ENCODE measurements at regions not wholly inside any gene's neighbourhood (a gene's known extent, or its start where the extent isn't known, plus 50 kb on each side); places are given as distances from the start of the nearest gene placed in this dataset.

DNA sequence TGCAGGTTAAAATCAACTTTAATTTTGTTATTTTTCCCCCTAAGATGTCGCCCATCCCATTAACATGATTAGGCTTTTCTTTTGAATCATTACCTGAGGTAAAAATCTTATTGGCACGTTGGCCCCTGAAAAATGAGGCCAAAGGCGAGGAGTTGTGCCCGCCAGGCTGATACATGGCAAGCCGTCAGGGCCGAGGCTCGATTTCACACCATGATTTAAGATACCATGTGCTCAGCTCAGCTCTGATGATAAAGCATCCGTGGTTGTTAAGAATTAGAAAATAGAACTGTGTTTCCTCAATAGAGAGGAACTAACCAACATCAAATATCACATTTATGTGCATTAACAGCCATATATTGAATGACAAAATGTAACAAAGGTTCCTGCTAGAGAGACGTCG, 972.9 kb upstream of the SOX9 start:
- DNase-seq: no peak
- POLR2A ChIA-PET: no interaction called here
- no peaks in the 10 kb centered on the region for H3K4me1 Mint-ChIP-seq
- H3K36me3 Mint-ChIP-seq: no peaks in the 10 kb centered on the region
- H3K9me3 Mint-ChIP-seq: no peaks in the 10 kb centered on the region
- no peak for ATAC-seq (ENCODE audit: low read depth)
- H3K27me3 Mint-ChIP-seq: no peaks in the 10 kb centered on the region
- H3K27ac Mint-ChIP-seq: no peak overlapping the region
- H3K4me3 Mint-ChIP-seq: no peak overlapping the region

DNA sequence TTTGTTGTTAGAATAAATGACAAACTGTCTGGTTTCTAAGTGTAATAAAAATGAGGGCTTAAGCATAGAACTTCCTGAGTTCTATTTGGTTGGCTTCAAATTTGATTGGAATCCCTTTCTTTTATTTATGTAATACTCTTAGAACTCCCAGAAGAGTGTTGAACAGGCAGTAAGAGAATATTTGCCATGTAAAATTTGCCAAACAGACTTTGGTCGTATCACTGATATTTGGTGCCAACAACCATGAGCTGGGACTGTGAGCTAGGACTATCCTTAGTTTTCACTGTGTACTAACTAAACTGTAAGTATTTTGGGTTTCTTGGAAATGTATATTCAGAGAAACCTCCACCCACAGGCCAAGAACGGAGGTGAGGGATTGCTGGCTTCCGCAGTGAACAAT, 971.2 kb upstream of the SOX9 start:
- Mint-ChIP-seq H3K27me3 (no peaks in the 10 kb centered on the region), H3K4me3 (no peak overlapping the region), H3K27ac (no peak overlapping the region), H3K4me1 (no peaks in the 10 kb centered on the region), H3K9me3 (no peaks in the 10 kb centered on the region), H3K36me3 (no peaks in the 10 kb centered on the region)
- ATAC-seq (ENCODE audit: low read depth): no peak
- POLR2A ChIA-PET: no interaction called here
- no peak for DNase-seq

DNA sequence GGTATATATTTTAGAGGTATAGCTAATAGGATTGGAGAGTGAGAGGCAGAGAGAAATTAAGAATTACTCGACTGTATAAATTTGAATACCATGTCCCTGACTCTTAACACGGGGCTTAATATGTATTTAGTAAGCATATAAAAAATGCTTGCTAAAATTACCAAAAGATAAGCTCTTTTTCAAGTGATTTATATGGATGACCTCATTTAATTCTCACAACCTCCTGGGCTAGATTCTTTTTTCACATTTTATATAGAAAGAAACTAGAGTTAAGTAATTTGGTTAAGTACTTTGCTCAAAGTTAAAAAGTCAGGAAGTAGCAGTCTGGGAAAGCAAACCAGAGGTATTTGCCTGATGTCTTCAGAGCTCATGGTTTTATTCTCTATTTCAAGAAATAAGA, 963.5 kb upstream of the SOX9 start:
- DNase-seq (no peak), ATAC-seq (ENCODE audit: low read depth) (no peak)
- H3K4me1 Mint-ChIP-seq: no peaks in the 10 kb centered on the region
- no peaks in the 10 kb centered on the region for H3K36me3 Mint-ChIP-seq
- peaks cover 1% of the 10 kb centered on the region for H3K9me3 Mint-ChIP-seq
- POLR2A ChIA-PET: no interaction called here
- no peaks in the 10 kb centered on the region for H3K27me3 Mint-ChIP-seq
- H3K27ac Mint-ChIP-seq: no peak overlapping the region
- H3K4me3 Mint-ChIP-seq: no peak overlapping the region

DNA sequence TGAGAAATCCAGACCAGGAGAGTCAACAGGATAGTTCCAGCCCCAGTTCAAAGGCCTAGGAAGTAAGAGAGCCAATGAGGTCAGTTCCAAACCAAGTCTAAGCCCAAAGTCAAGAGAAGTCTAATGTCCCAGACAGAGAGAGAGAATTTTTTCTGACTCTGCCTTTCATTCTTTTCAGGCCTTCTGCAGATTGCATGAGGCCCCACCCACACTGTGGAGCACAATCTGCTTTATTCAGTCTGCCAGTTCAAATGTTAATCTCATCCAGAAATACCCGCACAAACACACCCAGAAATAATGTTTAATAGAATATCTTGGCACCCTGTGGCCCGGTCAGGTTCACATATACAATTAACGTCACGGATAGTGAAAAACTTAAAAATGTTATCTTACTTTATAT, 962.4 kb upstream of the SOX9 start:
- H3K27me3 Mint-ChIP-seq: no peaks in the 10 kb centered on the region
- POLR2A ChIA-PET: no interaction called here
- no peak overlapping the region for H3K4me3 Mint-ChIP-seq
- H3K4me1 Mint-ChIP-seq: no peaks in the 10 kb centered on the region
- peaks cover 1% of the 10 kb centered on the region for H3K9me3 Mint-ChIP-seq
- no peak overlapping the region for H3K27ac Mint-ChIP-seq
- ATAC-seq (ENCODE audit: low read depth) (no peak), DNase-seq (no peak)
- no peaks in the 10 kb centered on the region for H3K36me3 Mint-ChIP-seq

DNA sequence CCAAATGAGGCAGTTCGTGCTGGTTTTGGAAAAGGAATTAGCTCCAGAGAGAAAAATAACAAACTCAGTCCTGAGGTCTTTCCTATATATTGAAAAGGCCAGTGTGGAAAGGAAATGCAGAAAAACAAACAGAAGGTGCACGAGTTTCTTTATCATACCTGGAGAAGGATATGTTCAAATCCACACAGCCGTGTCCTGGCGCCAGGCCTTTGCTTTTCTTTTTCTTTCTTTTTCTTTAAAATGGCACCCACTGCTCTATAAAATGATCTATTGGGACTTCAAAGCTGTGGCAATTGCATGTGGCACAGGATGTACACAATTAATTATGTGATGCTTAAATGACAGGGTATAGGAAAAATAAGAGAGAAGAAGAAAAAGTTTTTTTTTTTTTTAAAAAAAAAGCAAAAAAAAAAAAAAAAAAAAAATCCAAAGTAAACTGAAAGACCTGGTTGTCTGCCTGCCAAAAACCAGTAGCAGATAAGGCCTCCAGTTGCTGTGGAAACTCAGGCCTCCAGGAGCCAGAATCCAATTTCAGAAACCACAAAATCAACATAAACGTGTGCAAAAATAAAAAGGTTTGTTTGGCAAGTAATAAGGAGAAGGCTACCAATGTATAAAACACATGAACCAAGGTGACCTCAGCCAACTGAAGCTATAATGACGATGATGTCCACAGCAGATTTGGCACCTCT, 957.6 kb upstream of the SOX9 start:
- no peaks in the 10 kb centered on the region for H3K36me3 Mint-ChIP-seq
- no peak overlapping the region for H3K27ac Mint-ChIP-seq
- no peaks in the 10 kb centered on the region for H3K4me1 Mint-ChIP-seq
- H3K27me3 Mint-ChIP-seq: no peaks in the 10 kb centered on the region
- POLR2A ChIA-PET: no interaction called here
- ATAC-seq (ENCODE audit: low read depth) (no peak), DNase-seq (no peak)
- no peaks in the 10 kb centered on the region for H3K9me3 Mint-ChIP-seq
- H3K4me3 Mint-ChIP-seq: no peak overlapping the region

DNA sequence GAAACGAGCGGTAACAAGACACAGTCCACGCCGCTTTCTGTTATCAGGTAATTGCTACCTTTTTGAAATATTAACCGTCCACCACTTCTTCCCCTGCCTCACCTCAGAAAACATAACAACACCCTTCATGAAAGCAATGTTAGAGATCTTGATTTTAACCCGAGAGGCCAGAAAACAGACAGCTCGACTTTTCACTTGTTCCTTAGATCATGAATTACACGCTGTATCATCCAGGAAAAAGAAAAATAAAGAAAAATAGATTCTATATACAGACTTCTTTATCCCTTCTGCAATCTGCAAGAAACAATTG, 957.1 kb upstream of the SOX9 start:
- Mint-ChIP-seq H3K9me3 (no peaks in the 10 kb centered on the region), H3K4me3 (no peak overlapping the region), H3K27ac (no peak overlapping the region), H3K36me3 (no peaks in the 10 kb centered on the region), H3K27me3 (no peaks in the 10 kb centered on the region), H3K4me1 (no peaks in the 10 kb centered on the region)
- ATAC-seq (ENCODE audit: low read depth) (no peak), DNase-seq (no peak)
- POLR2A ChIA-PET: no interaction called here

DNA sequence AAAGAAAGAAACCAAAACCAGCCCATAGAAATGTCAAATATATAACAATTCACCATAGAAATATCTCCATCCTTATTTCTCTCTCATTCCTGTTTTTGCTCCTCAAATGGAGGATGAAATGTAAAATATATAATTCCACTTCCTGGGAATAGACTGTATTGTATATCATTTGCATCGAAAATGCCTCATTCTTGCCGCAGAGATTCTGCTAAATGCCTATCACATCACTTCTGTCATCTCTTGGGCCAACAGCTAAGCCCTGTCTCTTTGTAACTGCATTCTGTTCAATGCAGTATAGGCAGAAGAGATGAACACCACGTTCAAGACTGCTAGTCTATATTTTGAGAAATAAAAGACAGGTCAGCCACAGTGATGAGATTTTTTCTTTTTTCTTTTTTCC, 956.3 kb upstream of the SOX9 start:
- no peak overlapping the region for H3K4me3 Mint-ChIP-seq
- no peak for DNase-seq
- no peaks in the 10 kb centered on the region for H3K9me3 Mint-ChIP-seq
- H3K27ac Mint-ChIP-seq: no peak overlapping the region
- POLR2A ChIA-PET: no interaction called here
- no peaks in the 10 kb centered on the region for H3K27me3 Mint-ChIP-seq
- H3K4me1 Mint-ChIP-seq: no peaks in the 10 kb centered on the region
- no peaks in the 10 kb centered on the region for H3K36me3 Mint-ChIP-seq
- no peak for ATAC-seq (ENCODE audit: low read depth)

DNA sequence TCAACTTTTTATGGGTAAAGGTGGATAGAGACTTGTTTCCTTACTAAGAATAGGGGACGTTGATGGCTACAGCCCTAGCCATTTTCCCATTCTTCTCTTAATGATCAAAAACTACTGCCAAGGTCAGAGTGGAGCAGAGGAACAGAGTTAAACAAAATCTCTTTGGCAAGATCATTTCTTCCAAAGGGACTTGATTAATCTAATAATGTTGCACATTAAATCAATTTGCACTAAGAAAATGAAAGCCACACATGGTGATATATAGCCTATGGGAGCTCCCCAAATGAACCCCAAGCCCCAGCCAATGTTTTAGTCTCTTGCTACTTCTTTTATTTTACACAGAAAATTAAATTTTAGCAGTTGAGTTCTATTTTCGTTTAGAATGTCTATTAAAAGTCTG, 954.5 kb upstream of the SOX9 start:
- ATAC-seq (ENCODE audit: low read depth) (no peak), DNase-seq (no peak)
- Mint-ChIP-seq H3K27me3 (no peaks in the 10 kb centered on the region), H3K9me3 (no peaks in the 10 kb centered on the region), H3K27ac (no peak overlapping the region), H3K4me3 (no peak overlapping the region), H3K4me1 (no peaks in the 10 kb centered on the region), H3K36me3 (no peaks in the 10 kb centered on the region)
- POLR2A ChIA-PET: no interaction called here

DNA sequence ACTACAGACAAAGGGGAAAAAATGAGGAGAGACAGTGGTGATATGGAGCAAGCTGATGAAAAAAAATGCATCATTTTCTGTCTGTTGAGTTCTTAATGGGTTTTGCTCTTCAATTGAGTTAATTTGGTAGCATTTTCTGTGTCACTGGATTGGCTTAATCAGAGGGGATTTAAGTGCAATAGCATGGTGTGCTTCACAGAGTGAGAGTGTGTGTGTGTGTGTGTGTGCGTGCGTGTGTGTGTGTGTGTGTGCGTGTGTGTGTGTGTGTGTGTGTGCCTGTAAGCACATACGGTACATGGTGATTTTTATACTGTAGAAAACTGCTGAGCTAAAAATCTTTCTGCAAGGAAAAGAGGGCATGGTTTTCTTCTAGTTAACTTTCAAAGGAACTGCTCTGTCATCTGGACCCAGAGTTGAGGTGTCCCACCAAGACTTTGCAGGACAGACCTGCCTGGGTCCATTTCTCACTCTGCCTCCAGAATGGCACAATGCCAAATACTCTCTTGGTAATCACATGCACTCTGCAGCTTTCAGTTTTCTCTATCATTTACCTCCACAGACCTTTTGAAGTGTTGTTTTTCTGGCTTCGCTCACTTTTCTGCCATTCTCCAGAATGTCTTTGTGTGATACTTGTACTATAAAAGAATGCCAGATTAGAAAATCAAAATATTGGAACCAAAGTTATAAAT, 952.6 kb upstream of the SOX9 start:
- Mint-ChIP-seq H3K4me1 (no peaks in the 10 kb centered on the region), H3K4me3 (no peak overlapping the region)
- no peak for ATAC-seq (ENCODE audit: low read depth)

DNA sequence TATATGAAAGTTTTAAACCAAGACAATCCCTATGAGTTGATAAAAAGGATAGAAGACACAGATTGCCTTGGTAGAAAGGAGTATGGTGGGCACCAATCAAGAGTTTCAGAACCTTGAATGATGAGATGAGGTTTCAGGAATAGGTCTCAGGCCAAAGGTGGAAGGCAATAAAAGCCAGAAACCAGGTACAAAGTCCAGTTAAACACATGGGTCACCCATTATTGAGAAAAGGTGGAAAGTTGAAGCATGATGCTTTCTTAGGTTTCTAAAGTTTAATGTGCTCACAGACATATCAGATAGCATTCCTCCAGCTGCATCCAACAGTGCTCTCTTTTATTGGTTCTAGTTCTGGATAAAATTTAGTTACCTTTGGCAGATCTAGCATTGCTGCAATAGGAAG, 950.8 kb upstream of the SOX9 start:
- DNase-seq (no peak), ATAC-seq (ENCODE audit: low read depth) (no peak)
- H3K4me1 Mint-ChIP-seq: no peaks in the 10 kb centered on the region
- H3K9me3 Mint-ChIP-seq: peaks cover 1% of the 10 kb centered on the region
- H3K27me3 Mint-ChIP-seq: no peaks in the 10 kb centered on the region
- no peak overlapping the region for H3K4me3 Mint-ChIP-seq
- POLR2A ChIA-PET: no interaction called here
- H3K36me3 Mint-ChIP-seq: no peaks in the 10 kb centered on the region
- no peak overlapping the region for H3K27ac Mint-ChIP-seq

More for the DNA sequence above, 952.6 kb upstream of the SOX9 start:
- Mint-ChIP-seq H3K27ac (no peak overlapping the region), H3K9me3 (no peaks in the 10 kb centered on the region), H3K27me3 (no peaks in the 10 kb centered on the region), H3K36me3 (no peaks in the 10 kb centered on the region)
- no peak for DNase-seq
- POLR2A ChIA-PET: no interaction called here

DNA sequence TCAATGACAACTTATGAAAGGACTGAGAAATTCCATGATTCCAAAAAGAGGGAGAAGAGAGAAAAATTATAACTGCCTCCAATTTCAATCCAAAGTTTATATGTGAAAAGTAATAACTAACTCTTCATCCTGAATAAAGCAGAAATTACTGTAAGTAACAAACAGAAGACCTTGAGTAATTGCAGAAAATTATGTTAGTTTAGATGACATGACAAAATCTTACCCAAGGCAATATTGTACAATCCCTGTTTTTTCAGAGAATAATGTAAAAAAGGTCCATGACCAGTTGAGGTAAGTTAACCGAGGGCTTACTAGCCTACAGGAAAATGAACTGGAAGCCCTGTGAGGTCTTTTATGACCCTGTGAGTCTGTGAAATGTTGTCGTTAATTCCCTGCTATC, 949.5 kb upstream of the SOX9 start:
- Mint-ChIP-seq H3K27ac (no peak overlapping the region), H3K36me3 (no peaks in the 10 kb centered on the region), H3K9me3 (peaks cover 2% of the 10 kb centered on the region), H3K27me3 (no peaks in the 10 kb centered on the region), H3K4me3 (no peak overlapping the region), H3K4me1 (no peaks in the 10 kb centered on the region)
- POLR2A ChIA-PET: no interaction called here
- ATAC-seq (ENCODE audit: low read depth): no peak
- no peak for DNase-seq

DNA sequence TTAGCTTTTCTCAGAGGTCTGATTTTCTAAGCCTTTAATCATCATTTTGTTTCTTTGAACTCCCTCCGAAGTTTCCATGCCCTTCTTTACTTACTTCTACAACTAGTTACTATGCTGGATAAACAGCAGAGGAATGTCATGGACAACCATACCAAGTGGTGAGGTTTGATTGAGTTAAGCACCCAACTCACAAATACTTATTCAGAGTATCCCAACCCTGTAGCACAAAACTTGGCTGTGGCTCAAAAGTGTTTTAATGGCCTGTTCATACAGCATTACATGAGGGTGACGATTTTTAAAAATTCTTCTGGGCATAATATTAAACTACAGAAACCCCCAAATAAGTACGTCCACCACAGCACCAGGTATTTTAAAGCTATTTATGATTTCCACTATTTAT, 946.8 kb upstream of the SOX9 start:
- ATAC-seq (ENCODE audit: low read depth): no peak
- H3K27ac Mint-ChIP-seq: no peak overlapping the region

DNA sequence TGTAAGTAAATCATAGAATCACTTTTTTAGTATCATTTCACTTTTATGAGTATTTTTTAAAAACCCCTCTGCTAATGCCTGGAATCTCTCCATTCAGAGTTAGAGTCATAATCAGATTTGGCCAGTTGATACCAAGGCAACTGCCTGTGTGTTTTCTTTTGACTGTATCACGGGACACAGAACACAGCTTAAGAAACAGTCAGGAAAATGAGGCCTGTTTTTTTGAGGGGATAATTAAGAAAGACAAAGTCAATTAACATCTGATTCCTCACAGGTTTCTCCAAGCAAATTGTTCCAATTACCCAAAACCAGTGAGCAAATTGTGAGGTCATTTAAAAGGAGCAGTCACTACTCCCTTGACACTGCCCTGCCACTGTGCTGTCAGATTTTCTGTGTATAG, 944.5 kb upstream of the SOX9 start:
- Mint-ChIP-seq H3K4me1 (no peaks in the 10 kb centered on the region), H3K27ac (no peak overlapping the region), H3K4me3 (no peak overlapping the region), H3K27me3 (no peaks in the 10 kb centered on the region), H3K36me3 (no peaks in the 10 kb centered on the region), H3K9me3 (peaks cover 2% of the 10 kb centered on the region)
- DNase-seq (no peak), ATAC-seq (ENCODE audit: low read depth) (no peak)
- POLR2A ChIA-PET: no interaction called here

More for the DNA sequence above, 946.8 kb upstream of the SOX9 start:
- H3K4me3 Mint-ChIP-seq: no peak overlapping the region
- H3K4me1 Mint-ChIP-seq: no peaks in the 10 kb centered on the region
- POLR2A ChIA-PET: no interaction called here
- no peaks in the 10 kb centered on the region for H3K27me3 Mint-ChIP-seq
- H3K36me3 Mint-ChIP-seq: no peaks in the 10 kb centered on the region
- no peak for DNase-seq
- peaks cover 2% of the 10 kb centered on the region for H3K9me3 Mint-ChIP-seq

DNA sequence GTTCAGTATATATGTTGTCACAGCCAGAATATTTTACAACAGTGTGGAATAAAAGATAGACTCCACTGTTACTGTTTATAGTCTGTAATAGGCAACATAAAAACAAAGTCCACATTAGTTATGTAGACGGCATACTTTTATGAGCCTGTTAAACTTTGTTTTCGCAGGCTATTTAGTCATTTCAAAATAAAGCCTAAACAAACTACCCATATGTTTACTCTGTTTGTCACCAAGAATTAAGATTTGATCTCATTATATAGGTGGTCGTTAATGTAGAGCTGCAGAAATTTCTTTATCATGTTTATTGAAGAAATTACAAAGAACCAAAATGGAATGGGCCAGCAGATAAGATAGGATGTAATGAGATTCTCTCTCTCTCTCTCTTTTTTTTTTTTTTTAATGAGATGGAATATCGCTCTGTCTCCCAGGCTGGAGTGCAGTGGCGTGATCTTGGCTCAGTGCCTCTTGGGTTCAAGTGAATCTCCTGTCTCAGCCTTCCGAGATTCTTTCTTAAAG, 943.8 kb upstream of the SOX9 start:
- Mint-ChIP-seq H3K9me3 (peaks cover 2% of the 10 kb centered on the region), H3K4me3 (no peak overlapping the region), H3K4me1 (no peaks in the 10 kb centered on the region), H3K27ac (no peak overlapping the region), H3K27me3 (no peaks in the 10 kb centered on the region), H3K36me3 (no peaks in the 10 kb centered on the region)
- POLR2A ChIA-PET: no interaction called here
- DNase-seq: no peak
- ATAC-seq (ENCODE audit: low read depth): no peak
